AG09319 (cell line): ENCODE measurements at regions not wholly inside any gene's neighbourhood (a gene's known extent, or its start where the extent isn't known, plus 50 kb on each side); places are given as distances from the start of the nearest gene placed in this dataset.

Source experiments
- DNase-seq: peaks from one replicate; pipeline ENCODE4 v3.0.0-alpha.2; 2010; ENCODE audit warnings: low read depth; ENCODE audit errors: extremely low read depth
- TF ChIP-seq, protein P1 (sequence below): IDR thresholded peaks from 2 replicates; pipeline ENCODE4 v1.5.1; 2011; ENCODE audit warnings: low read depth, mild to moderate bottlenecking, inconsistent platforms, low read length, moderate library complexity

DNA sequence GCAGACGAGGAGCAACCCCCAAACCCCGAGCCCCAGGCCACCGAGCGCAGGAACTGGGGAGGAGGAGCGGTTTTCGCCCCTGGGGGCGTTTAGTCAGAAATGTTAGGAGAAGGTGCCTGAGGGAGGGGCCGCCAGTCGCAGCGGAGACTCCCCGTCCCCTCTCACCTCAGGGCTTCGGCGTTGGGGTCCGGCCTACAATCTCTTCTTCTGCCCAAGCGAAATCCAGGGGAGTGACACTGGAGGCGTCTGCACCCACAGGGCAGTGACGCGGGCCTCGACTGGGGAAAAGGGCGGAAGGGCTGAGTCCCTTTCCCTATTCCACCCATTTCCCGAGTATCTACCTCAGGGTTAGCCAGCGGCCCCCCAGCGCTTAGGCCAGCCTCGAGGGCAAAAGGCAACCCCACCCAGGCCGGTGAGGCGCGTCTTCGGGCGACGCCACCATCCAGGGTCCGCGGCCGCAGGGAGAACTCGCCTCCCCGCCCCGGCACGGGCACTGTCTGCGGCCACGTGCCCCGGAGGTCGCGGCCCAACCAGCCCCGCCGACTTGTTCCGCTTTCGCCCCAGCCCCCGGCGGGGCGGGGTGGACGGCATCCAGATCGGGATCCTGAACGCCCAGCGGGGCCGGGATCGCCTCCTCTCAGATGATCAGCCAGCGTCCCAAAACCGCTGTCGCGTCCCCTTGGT, 118.7 kb upstream of the BARHL2 start:
- DNase-seq, result no peak
- TF ChIP-seq, protein P1, sequence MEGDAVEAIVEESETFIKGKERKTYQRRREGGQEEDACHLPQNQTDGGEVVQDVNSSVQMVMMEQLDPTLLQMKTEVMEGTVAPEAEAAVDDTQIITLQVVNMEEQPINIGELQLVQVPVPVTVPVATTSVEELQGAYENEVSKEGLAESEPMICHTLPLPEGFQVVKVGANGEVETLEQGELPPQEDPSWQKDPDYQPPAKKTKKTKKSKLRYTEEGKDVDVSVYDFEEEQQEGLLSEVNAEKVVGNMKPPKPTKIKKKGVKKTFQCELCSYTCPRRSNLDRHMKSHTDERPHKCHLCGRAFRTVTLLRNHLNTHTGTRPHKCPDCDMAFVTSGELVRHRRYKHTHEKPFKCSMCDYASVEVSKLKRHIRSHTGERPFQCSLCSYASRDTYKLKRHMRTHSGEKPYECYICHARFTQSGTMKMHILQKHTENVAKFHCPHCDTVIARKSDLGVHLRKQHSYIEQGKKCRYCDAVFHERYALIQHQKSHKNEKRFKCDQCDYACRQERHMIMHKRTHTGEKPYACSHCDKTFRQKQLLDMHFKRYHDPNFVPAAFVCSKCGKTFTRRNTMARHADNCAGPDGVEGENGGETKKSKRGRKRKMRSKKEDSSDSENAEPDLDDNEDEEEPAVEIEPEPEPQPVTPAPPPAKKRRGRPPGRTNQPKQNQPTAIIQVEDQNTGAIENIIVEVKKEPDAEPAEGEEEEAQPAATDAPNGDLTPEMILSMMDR, result no peak

DNA sequence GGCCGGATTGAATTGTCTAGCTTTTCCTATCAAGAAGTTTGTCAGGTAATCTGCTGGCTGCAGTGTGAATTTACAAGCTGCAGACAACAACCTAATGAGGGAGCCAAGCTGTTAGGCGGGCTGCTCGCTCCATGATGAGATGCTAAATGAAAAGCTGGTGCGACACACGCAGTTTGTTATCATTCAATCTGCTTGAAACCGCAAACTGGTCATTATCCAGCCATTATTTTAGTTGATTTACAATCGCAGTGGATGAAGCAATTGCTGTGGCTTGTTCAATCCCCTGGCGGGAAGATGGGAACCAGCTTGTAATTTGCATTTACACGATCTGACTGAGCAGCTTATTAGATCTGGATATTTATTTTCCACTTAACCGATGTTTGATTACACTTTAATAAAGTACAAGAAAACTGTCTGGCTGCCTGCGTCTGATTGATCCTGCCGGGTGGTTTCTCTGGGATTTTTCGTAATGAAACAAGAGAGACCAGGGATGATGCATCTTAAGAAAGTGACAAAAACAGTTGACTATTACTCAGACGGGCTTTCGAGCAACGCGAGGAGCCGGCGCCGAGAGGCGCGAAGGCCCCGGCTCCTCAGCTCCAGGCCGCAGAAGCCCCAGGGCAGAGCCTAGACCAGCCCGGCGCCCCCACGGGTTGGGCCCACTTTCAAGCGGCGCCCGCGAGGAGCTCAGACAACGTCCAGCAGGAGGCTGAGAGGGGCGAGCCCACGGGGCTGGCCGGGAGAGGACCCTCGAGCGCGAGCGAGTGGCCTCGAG, 118.0 kb upstream of the BARHL2 start:
- TF ChIP-seq, protein P1, result no peak
- DNase-seq, result no peak

DNA sequence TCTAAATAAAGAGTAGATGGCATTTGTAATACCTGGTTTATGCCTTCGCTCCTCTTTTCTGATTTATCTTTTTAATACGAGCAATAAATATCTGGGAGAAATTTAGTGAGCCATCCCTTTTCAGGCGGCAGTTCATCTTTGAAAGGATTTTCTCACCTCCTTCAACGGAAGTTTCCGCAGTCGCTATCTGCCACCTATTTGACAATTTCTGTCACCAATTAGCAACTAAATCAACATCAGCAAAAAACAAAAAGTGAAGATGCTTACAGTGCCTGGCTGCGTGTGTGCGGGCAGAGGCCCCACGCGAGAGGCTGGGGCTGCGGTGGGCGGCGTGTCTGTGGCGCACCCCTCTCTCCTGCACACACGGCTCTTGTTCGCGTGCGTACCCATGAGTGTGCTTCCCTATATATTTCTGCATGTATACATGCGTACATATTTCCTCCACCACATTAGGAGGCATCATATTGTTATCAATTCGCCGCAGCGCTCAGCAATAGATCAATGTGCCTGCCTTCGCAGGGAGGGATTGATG, 117.3 kb upstream of the BARHL2 start:
- TF ChIP-seq, protein P1, result no peak
- DNase-seq, result no peak

DNA sequence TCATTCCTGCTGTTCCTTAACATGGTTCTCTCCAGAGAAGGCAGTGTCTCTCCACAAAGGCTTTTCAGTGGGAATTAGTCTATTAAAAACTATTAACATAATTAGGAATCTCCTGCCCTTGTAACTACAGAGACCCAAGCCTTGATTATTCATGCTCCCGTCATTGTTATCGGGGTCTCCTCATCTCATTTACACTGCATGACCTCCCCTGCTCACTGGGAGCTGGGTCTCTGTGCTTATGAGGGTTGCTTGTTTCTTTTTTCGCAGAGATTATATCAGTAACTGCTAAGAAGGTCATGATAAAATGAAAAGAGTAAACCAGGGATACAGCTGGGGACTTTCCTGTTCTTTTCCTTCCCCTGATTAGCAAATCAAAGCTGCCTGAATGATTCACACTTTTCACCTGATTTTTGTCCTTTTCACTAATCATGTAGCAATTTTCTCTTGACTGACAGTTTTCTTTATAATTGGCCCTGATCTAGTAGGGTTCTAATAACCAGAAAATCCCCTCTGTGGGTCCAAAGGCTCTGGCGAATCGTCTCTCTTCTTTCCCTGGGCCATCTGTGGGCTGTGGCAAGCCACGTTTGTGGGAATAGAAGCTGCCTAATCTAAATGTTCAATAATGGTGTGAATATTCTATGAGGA, 116.5 kb upstream of the BARHL2 start:
- no peak for DNase-seq

DNA sequence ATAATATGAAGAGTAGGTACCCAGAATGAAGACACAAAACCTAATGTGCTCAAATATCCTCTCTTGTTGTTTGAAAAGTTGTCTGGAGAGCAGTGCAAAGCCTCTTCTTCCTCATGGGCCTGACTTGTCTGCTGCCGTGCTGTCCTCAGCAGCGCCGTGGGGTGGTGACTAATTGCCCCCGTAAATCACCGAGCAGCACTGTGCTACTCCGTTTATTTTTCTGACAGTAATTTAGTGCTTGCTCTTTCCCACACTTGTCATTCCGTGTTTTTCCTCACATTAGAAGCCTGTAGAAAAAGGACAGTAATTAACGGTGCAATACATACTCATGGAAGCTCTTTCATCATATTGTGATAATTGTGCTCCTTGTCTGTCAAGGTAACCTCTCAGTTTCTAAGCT, 114.8 kb upstream of the BARHL2 start:
- DNase-seq, result no peak
- TF ChIP-seq, protein P1, result no peak

More for the DNA sequence above, 116.5 kb upstream of the BARHL2 start:
- TF ChIP-seq, protein P1, result no peak

DNA sequence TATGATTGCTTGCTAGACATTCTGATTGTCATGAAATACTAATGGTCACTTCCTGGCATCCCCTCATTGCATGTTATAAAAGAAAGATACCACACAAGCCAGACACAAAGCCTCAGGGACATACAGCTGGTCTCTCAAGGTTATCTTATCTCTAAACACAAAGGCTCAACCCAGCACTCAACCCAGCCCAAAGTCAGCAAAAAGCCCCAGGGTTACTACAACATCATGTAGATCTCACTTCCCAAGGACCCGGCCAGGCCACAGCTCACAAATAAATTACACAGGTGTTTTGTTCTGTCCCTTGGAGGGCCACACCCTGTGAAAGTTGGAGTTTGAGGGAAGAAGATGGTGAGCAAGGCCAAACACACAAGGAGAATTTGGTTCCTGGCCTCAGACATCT, 109.7 kb upstream of the BARHL2 start:
- TF ChIP-seq, protein P1, result no peak
- DNase-seq, result no peak

DNA sequence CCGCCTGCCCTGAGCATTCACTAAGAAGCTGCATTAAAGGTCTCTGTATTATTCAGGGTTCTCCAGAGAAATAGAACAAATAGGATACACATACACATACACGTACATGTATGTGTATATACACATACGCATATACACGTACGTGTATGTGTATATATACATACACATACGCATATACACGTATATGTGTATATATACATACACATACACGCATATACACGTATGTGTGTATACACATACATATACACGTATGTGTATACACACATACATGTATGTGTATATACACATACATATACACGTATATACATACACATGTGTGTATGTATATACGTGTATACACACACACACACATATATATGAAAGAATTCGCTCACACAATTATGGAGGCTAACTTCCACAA, 108.9 kb upstream of the BARHL2 start:
- no peak for DNase-seq
- TF ChIP-seq, protein P1, result no peak
